ENCODE measurements at regions not wholly inside any gene's neighbourhood (a gene's known extent, or its start where the extent isn't known, plus 50 kb on each side); places are given as distances from the start of the nearest gene placed in this dataset.
A peak's percentile ranks its signal among the peaks of the same experiment; 100 is the strongest.
"Not testable (repeated sequence)": the region's sequence is repeated elsewhere in the genome, so short reads cannot be mapped to it uniquely, and the experiment has no call there.

- DNase-seq: peak; percentile 42
These were observed 180.4 kb upstream of the NOTCH2NLA start for GRCh38 chr1:146409116-146409801.

GRCh38 chr1:146401281-146401825, 172.5 kb upstream of the NOTCH2NLA start:
- DNase-seq: not testable (repeated sequence)

DNA sequence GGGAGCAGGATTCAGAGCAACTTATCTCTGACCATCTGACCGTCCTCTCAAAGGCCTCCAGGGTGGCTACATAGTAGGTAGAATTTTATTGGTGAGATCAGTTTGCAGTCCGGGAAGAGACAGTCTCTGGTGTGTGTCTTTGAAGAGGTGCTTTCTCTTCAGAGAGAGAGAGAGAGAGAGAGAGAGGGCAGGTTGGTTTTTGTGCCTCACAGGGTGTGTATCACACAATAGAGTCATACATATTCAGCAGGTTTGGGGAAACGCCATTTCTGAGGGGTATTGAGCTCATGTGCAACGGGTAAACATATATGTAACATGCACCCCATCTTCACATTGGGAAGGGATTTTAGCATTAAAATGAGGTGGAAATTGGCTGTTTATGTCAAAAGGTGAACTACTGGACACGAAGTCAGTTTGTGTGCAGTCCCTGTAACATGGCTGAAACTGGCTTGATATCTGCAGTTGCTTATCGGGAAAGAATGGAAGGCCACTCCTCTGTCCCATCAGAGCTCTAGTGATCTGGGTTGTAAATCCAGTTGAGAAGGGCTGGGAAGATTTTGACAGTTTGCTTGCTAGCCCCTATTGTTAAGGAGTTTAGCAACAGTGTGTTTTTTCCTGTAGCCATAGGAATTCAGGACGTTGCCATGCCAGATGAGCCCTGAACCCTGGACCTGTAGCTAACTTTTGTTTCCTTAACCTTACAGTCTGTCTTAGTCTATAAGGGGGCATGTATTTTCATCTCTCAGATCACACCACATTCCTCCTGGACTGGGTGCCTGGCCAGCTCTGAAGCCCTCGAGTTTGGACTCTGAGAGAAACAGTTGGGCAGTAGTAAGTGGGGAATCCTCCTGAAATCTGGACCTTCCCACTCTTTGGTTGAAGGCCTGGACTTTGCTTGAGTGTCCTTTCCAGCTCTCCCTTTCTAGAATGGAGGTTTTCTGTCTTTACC, 171.6 kb upstream of the NOTCH2NLA start:
- DNase-seq: not testable (repeated sequence)

- not testable (repeated sequence) for DNase-seq
These were observed 170.4 kb upstream of the NOTCH2NLA start for GRCh38 chr1:146399225-146399624.

GRCh38 chr1:146396801-146397200, 168.0 kb upstream of the NOTCH2NLA start:
- not testable (repeated sequence) for DNase-seq

DNA sequence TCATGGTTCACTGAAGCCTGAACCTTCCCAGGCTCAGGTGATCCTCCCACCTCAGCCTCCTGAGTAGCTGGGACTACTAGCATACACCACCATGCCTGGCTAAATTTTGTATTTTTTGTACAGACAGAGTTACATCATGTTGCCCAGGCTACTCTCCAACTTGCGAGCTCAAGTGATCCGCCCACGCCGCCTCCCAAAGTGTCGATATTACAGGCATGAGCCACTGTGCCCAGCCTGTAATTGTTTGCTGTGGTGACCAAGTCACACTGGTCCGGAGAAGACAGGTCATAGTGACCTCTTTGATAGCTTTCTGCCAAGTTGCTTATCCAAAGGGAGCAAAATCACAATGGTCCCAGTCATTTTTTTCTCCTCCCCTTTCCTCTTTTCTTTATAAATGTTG, 167.4 kb upstream of the NOTCH2NLA start:
- not testable (repeated sequence) for DNase-seq

- DNase-seq: not testable (repeated sequence)
These were observed 165.0 kb upstream of the NOTCH2NLA start for GRCh38 chr1:146393796-146394195.

GRCh38 chr1:146393154-146393553, 164.3 kb upstream of the NOTCH2NLA start:
- DNase-seq: not testable (repeated sequence)

- DNase-seq: not testable (repeated sequence)
These were observed 160.4 kb upstream of the NOTCH2NLA start for GRCh38 chr1:146389178-146389577.

GRCh38 chr1:146387750-146388469, 159.1 kb upstream of the NOTCH2NLA start:
- peak; percentile 18 for DNase-seq

GRCh38 chr1:146386851-146387749, 158.3 kb upstream of the NOTCH2NLA start:
- peak; percentile 96 for DNase-seq

DNA sequence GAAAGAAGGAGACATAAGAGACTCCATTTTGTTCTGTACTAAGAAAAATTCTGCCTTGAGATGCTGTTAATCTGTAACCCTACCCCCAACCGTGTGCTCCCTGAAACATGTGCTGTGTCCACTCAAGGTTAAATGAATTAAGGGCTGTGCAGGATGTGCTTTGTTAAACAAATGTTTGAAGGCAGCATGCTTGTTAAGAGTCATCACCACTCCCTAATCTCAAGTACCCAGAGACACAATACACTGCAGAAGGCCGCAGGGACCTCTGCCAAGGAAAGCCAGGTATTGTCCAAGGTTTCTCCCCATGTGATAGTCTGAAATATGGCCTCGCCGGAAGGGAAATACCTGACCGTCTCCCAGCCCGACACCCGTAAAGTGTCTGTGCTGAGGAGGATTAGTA, 152.4 kb upstream of the NOTCH2NLA start:
- not testable (repeated sequence) for DNase-seq

GRCh38 chr1:146376708-146377496, 148.1 kb upstream of the NOTCH2NLA start:
- peak; percentile 99 for DNase-seq

DNA sequence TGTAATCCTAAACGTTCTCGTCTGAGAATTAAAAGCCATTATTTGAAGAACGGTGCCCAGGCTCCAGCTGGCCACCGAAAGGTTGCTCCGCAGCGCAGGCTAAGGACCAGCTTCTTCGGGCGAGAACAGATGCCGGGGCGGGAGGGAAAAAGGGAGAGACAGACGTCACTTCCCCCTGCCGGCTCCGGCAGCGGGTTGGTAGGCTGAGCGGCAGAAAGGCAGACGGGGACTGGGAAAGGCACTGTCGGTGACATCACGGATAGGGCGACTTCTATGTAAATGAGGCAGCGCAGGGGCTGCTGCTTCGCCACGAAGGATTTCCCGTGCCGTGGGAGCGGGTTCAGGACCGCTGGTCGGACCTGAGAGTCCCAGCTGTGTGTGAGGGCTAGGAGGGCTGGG, 147.5 kb upstream of the NOTCH2NLA start:
- DNase-seq: peak; percentile 68

- DNase-seq: not testable (repeated sequence)
These were observed 146.3 kb upstream of the NOTCH2NLA start for GRCh38 chr1:146375108-146375507.

- peak; percentile 30 for DNase-seq
These were observed 141.1 kb upstream of the NOTCH2NLA start for GRCh38 chr1:146369940-146370339.

DNA sequence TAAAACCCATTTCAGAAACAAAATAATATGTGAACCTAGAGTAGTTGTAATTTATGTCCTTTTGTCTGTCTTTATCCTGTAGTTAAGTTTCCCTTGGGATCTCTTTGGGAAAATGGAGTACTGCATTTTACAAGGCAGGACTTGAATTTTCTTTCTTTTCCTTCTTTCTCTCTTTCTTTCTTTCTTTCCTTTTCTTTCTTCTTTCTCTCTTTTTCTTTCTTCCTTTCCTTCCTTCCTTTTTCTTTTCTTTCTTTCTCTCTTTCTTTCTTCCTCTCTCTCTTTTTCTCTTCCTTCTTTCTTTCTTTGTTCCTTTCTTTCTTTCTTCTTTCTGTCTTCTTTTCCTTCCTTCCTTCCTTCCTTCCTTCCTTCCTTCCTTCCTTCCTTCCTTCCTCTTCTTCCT, 126.6 kb upstream of the NOTCH2NLA start:
- not testable (repeated sequence) for DNase-seq

DNA sequence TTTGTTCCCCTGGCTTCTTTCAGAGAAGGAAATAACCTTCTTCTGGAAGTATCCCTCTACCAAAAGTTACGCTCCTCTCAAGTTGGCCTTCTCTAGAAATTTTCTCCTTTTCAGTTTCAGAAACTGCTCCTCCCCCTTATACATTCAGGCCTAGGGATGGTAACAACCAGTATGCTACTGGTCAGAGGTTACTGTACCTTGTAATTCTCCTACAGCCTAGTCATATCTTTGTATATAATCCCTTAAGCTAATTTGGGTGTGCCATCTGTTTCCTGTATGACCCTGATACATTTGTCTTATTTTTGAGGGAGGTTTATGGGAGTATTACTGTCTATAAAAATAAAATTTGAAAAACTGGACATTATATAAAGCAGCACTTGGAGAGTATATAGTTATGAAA, 98.0 kb upstream of the NOTCH2NLA start:
- DNase-seq: not testable (repeated sequence)

- not testable (repeated sequence) for DNase-seq
These were observed 95.6 kb upstream of the NOTCH2NLA start for GRCh38 chr1:146324463-146324862.

- DNase-seq: not testable (repeated sequence)
These were observed 94.5 kb upstream of the NOTCH2NLA start for GRCh38 chr1:146323302-146323701.

GRCh38 chr1:146322893-146323292, 94.1 kb upstream of the NOTCH2NLA start:
- DNase-seq: not testable (repeated sequence)
